T47D (cell line): ENCODE measurements at regions not wholly inside any gene's neighbourhood (a gene's known extent, or its start where the extent isn't known, plus 50 kb on each side); places are given as distances from the start of the nearest gene placed in this dataset.
"Not testable (repeated sequence)": the region's sequence is repeated elsewhere in the genome, so short reads cannot be mapped to it uniquely, and the experiment has no call there.

Experiments used
- DNase-seq, 2 experiments: peaks; one replicate each; pipeline versions ENCODE4 v3.0.0 to v3.0.0-alpha.2; 2011 to 2012; ENCODE audit warnings: low read depth in 1 of 2, low spot score in 1 of 2
- in situ Hi-C: cut with HindIII; loops from 2 replicates; pipeline ENCODE4 v1.10.0; 2016; ENCODE audit warnings: low sequenced_read_pairs, low pct_unique_long_range_greater_than_20kb

GRCh38 chr9:43089337-43089736 is 905.9 kb downstream of the SPATA31A6 start:
- DNase-seq, in situ Hi-C loops: not testable (repeated sequence)

GRCh38 chr9:43110376-43110775 is 926.9 kb downstream of the SPATA31A6 start:
- DNase-seq, in situ Hi-C loops: not testable (repeated sequence)

GRCh38 chr9:43112846-43113245 is 929.4 kb downstream of the SPATA31A6 start:
- in situ Hi-C loops, DNase-seq: not testable (repeated sequence)

GRCh38 chr9:43115813-43116229 is 932.4 kb downstream of the SPATA31A6 start:
- DNase-seq, result not testable (repeated sequence)

GRCh38 chr9:43118088-43118865 is 934.8 kb downstream of the SPATA31A6 start:
- DNase-seq, result peak in 1 of 2 experiments; percentile 0
- in situ Hi-C loops, result not testable (repeated sequence)

More at GRCh38 chr9:43115813-43116229, 932.4 kb downstream of the SPATA31A6 start:
- in situ Hi-C loops, result not testable (repeated sequence)

- DNase-seq, in situ Hi-C loops: not testable (repeated sequence)
Measured at GRCh38 chr9:43119565-43119964, 936.1 kb downstream of the SPATA31A6 start.

- DNase-seq, in situ Hi-C loops: not testable (repeated sequence)
Measured at GRCh38 chr9:43119978-43120377, 936.5 kb downstream of the SPATA31A6 start.

- in situ Hi-C loops, DNase-seq: not testable (repeated sequence)
Measured at GRCh38 chr9:43125894-43126293, 942.4 kb downstream of the SPATA31A6 start.

- in situ Hi-C loops, DNase-seq: not testable (repeated sequence)
Measured at GRCh38 chr9:43127026-43127775, 943.7 kb downstream of the SPATA31A6 start.

- in situ Hi-C loops, DNase-seq: not testable (repeated sequence)
Measured at GRCh38 chr9:43127949-43128348, 944.5 kb downstream of the SPATA31A6 start.

- DNase-seq, in situ Hi-C loops: not testable (repeated sequence)
Measured at GRCh38 chr9:43130744-43131171, 947.3 kb downstream of the SPATA31A6 start.

GRCh38 chr9:43135440-43135839 is 952.0 kb downstream of the SPATA31A6 start:
- in situ Hi-C loops, DNase-seq: not testable (repeated sequence)

- in situ Hi-C loops, DNase-seq: not testable (repeated sequence)
Measured at GRCh38 chr9:43138909-43139308, 955.5 kb downstream of the SPATA31A6 start.

- in situ Hi-C loops, DNase-seq: not testable (repeated sequence)
Measured at GRCh38 chr9:43139349-43139748, 955.9 kb downstream of the SPATA31A6 start.

- in situ Hi-C loops, DNase-seq: not testable (repeated sequence)
Measured at GRCh38 chr9:43139878-43140608, 956.6 kb downstream of the SPATA31A6 start.
